HepG2 (cell line): ENCODE measurements at regions not wholly inside any gene's neighbourhood (a gene's known extent, or its start where the extent isn't known, plus 50 kb on each side); places are given as distances from the start of the nearest gene placed in this dataset.

Experiments used
- ATAC-seq: fragments of 200-7000 bp; cut with Tn5 transposase; 3 replicates; pipeline ENCODE4 v1.9.1; 2020; ENCODE audit warnings: mild to moderate bottlenecking, moderate library complexity
- BruUV-seq: library from RNA; stranded (reverse); fragments of 400-500 nt; replicated peaks from 2 replicates; lab custom pipeline; 2021; lab: Mats Ljungman, UMichigan
- CTCF ChIA-PET: fragments of 300-600 bp; formaldehyde crosslinking; extraction: SDS; loops from one replicate; lab custom pipeline; 2021; ENCODE audit warnings: low total read pairs, inconsistent platforms, low intra/inter-chr PET ratio; lab: Yijun Ruan, JAX
- POLR2A ChIA-PET: fragments of 350-600 bp; sonication (Branson Sonifier 250); formaldehyde crosslinking; loops from one replicate; lab custom pipeline; 2020; ENCODE audit warnings: antibody characterized with exemption, inconsistent platforms; lab: Yijun Ruan, JAX
- DNase-seq: peaks from one replicate; pipeline ENCODE4 v3.0.0-alpha.2; 2015; ENCODE audit warnings: low spot score
- FAIRE-seq: peaks from 3 replicates; lab custom pipeline; 2011; peaks lifted over from hg19 to GRCh38; lab: Jason Lieb, UNC
- H2AFZ ChIP-seq: one replicate; pipeline ENCODE4 v1.6.1; 2011; ENCODE audit warnings: low read length, inconsistent platforms
- H3K27ac ChIP-seq: fragments of 300-600 bp; 3 replicates; pipeline ENCODE4 v1.8.0; 2011; ENCODE audit warnings: mixed run types, mild to moderate bottlenecking, mixed read lengths, low read length, inconsistent platforms; ENCODE audit not compliant: insufficient read depth; ENCODE audit errors: extremely low read length
- H3K27me3 ChIP-seq, 2 experiments: fragments of 200-600 bp in 1 of 2; 2 replicates in 1 of 2; 3 replicates in 1 of 2; pipeline versions ENCODE4 v1.6.0 to v1.8.0; 2011; ENCODE audit warnings: low read length in 2 of 2, mild to moderate bottlenecking in 2 of 2, moderate library complexity in 2 of 2, inconsistent platforms in 1 of 2; ENCODE audit not compliant: insufficient read depth in 2 of 2, control insufficient read depth in 1 of 2
- H3K36me3 ChIP-seq, 2 experiments: fragments of 200-600 bp in 1 of 2; replicated peaks in 1 of 2; 2 replicates in 1 of 2; 3 replicates in 1 of 2; pipeline versions ENCODE4 v1.5.1 to v1.8.0; 2011; ENCODE audit warnings: low read length in 2 of 2, inconsistent platforms in 1 of 2; ENCODE audit not compliant: insufficient read depth in 2 of 2, control insufficient read depth in 1 of 2
- H3K4me1 ChIP-seq: 2 replicates; pipeline ENCODE4 v1.5.1; 2012; ENCODE audit warnings: low read length, inconsistent platforms; ENCODE audit not compliant: insufficient read depth
- H3K4me2 ChIP-seq: 2 replicates; pipeline ENCODE4 v1.6.0; 2011; ENCODE audit warnings: low read depth, low read length, inconsistent platforms
- H3K4me3 ChIP-seq, 3 experiments: fragments of 200-600 bp in 1 of 3; sonication (generic), shearing (Covaris generic) in 1 of 3; replicated peaks in 1 of 3; 2 replicates each; pipeline ENCODE4 v1.5.1; 2011 to 2016; ENCODE audit warnings: low read length in 3 of 3, inconsistent platforms in 2 of 3, low read depth in 2 of 3, mild to moderate bottlenecking in 2 of 3, control low read depth in 1 of 3, mixed read lengths in 1 of 3; ENCODE audit not compliant: insufficient read depth in 1 of 3
- H3K79me2 ChIP-seq: one replicate; pipeline ENCODE4 v1.6.1; 2011; ENCODE audit warnings: low read length, inconsistent platforms; ENCODE audit not compliant: insufficient read depth
- H3K9ac ChIP-seq: 2 replicates; pipeline ENCODE4 v1.6.0; 2011; ENCODE audit warnings: mild to moderate bottlenecking, low read depth, low read length, inconsistent platforms; ENCODE audit not compliant: insufficient read depth
- H3K9me3 ChIP-seq: 2 replicates; pipeline ENCODE4 v1.5.1; 2012; ENCODE audit warnings: mild to moderate bottlenecking, low read length
- H4K20me1 ChIP-seq: 2 replicates; pipeline ENCODE4 v1.6.0; 2011; ENCODE audit warnings: inconsistent platforms, mild to moderate bottlenecking, low read length, moderate library complexity; ENCODE audit not compliant: insufficient read depth
- FOXA1 ChIP-seq, 2 experiments: fragments of 450-650 bp in 1 of 2; sonication (generic) in 1 of 2; formaldehyde crosslinking in 1 of 2; IDR thresholded peaks; 2 replicates each; pipeline versions ENCODE4 v1.4.0 to v1.6.1; 2016 to 2020; ENCODE audit warnings: missing genetic modification reagents in 1 of 2
- JARID2 ChIP-seq: sonication (generic); formaldehyde crosslinking; IDR thresholded peaks from 2 replicates; pipeline ENCODE4 v1.8.1; 2023; ENCODE audit warnings: missing genetic modification reagents, inconsistent platforms; ENCODE audit not compliant: insufficient replicate concordance
- WGBS: methylation state at CpG from one replicate; pipeline ENCODE4 v1.1.6; 2017; ENCODE audit warnings: low lambda C conversion rate; 5-methylcytosine and 5-hydroxymethylcytosine counted together
- in situ Hi-C: cut with HindIII; loops from 2 replicates; pipeline ENCODE4 v1.10.0; 2017; ENCODE audit warnings: low pct_unique_long_range_greater_than_20kb; ENCODE audit not compliant: extremely low pct_ligation_motif_present
- intact Hi-C: fragments of 100-400 bp; cut with micrococcal nuclease; formaldehyde crosslinking; loops from one replicate; pipeline ENCODE4 v1.10.0; 2022; ENCODE audit not compliant: unreplicated experiment
- TF ChIP-seq, protein P1 (sequence below): sonication (generic); formaldehyde crosslinking; IDR thresholded peaks from 2 replicates; pipeline ENCODE4 v1.5.0; 2020; ENCODE audit warnings: mild to moderate bottlenecking, missing genetic modification reagents, borderline replicate concordance
- TF ChIP-seq, protein P2 (sequence below): sonication (generic); formaldehyde crosslinking; IDR thresholded peaks from 2 replicates; pipeline ENCODE4 v1.4.0; 2020; ENCODE audit warnings: mild to moderate bottlenecking, low read depth, missing genetic modification reagents

DNA sequence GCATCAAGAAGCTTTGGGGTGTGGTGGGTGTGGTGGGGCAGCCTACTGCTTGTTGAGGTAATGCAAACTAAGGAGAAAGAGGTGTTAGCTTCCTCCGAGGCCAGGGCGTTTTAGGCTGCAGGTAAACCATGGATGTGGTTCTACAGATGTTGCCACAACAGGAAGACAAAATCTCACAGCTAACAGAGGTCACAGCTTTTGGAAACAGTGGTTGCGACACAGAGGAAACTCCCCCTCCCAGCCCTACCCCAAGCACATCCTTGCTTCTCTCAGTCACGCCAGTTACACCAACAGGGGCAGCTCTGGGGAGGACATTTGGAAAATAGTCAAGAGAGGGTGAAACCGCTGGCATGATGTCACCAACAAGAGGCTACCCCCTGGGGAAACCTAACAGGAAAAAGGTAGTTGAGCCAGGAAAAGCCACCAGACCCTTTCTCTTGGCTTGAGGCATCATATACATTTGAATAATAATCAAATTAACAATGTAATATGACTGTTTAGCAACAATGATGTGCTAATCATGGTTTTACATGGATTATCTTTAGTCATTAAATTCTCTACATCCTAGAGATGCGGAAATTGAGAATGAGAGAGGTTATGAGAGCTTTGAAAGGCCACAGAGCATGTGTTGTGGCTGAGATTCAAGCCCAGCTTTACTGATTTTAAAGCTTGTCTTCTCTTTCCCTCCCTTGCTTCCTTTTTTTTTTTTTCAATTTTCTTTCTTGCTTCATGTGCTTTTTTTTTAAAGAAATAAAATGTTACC lies 82.2 kb upstream of the IL12B start:
- ChIA-PET CTCF (no interaction called here), POLR2A (no interaction called here)
- Histone ChIP-seq H3K4me2 (no peak overlapping the region), H2AFZ (no peak overlapping the region), H3K4me1 (no peaks in the 10 kb centered on the region), H3K79me2 (no peaks in the 10 kb centered on the region), H3K27ac (no peak overlapping the region), H3K4me3 (no peak overlapping the region), H3K36me3 (no peaks in the 10 kb centered on the region), H3K27me3 (peaks cover 0 to 12% of the 10 kb centered on the region in 2 experiments; a peak in 4 of 5 replicates), H4K20me1 (no peaks in the 10 kb centered on the region), H3K9me3 (no peaks in the 10 kb centered on the region), H3K9ac (no peak overlapping the region)
- ATAC-seq (no peak), FAIRE-seq (no peak), DNase-seq (no peak)
- in situ Hi-C loops: no loop called here
- intact Hi-C loops: no loop called here
- TF ChIP-seq FOXA1 (IDR thresholded peaks at IDR 0.05) (no peak), FOXA1 (CRISPR knock-in tag; IDR thresholded peaks at IDR 0.05) (no peak), JARID2 (CRISPR knock-in tag) (no peak)
- TF ChIP-seq, protein P1, sequence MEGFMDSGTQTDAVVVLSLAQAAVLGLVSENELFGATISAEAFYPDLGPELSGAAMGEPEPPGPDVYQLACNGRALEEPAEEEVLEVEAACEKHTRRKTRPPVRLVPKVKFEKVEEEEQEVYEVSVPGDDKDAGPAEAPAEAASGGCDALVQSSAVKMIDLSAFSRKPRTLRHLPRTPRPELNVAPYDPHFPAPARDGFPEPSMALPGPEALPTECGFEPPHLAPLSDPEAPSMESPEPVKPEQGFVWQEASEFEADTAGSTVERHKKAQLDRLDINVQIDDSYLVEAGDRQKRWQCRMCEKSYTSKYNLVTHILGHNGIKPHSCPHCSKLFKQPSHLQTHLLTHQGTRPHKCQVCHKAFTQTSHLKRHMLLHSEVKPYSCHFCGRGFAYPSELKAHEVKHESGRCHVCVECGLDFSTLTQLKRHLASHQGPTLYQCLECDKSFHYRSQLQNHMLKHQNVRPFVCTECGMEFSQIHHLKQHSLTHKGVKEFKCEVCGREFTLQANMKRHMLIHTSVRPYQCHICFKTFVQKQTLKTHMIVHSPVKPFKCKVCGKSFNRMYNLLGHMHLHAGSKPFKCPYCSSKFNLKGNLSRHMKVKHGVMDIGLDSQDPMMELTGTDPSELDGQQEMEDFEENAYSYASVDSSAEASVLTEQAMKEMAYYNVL (CRISPR knock-in tag): no peak
- TF ChIP-seq, protein P2, sequence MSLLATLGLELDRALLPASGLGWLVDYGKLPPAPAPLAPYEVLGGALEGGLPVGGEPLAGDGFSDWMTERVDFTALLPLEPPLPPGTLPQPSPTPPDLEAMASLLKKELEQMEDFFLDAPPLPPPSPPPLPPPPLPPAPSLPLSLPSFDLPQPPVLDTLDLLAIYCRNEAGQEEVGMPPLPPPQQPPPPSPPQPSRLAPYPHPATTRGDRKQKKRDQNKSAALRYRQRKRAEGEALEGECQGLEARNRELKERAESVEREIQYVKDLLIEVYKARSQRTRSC (CRISPR knock-in tag): no peak
- WGBS: 1% methylated on average over 4 of the region's 6 CpGs
- no TSS peak for BruUV-seq
